ENCODE measurements at regions not wholly inside any gene's neighbourhood (a gene's known extent, or its start where the extent isn't known, plus 50 kb on each side); places are given as distances from the start of the nearest gene placed in this dataset.
"Not testable (repeated sequence)": the region's sequence is repeated elsewhere in the genome, so short reads cannot be mapped to it uniquely, and the experiment has no call there.

- DNase-seq, result no peak
Observed at GRCh38 chr1:219020846-219021245, 152.8 kb upstream of the LYPLAL1 start.

DNA sequence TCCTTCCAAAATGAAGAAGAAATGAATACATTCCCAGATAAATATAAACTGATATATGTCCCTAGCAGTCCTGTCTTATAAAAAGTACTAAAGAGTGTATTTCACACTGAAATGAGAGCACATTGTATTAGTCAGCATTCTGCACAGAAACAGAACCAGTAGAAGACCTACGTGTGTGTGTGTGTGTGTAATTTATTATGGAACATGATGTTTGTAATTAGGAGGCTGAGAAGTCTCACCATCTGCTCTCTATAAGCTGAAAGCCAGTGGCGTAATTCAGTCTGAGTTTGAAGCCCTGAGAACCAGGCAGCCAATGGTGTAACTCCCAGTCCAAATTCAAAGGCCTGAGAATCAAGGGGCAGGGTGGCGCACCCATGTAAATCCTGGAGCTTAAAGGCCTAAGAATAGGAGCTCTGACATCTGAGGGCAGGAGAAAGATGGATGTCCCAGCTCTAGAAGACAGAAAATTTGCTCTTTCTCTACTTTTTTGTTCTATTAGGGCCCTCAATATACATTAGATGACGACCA lies 146.5 kb upstream of the LYPLAL1 start:
- no peak for DNase-seq

DNA sequence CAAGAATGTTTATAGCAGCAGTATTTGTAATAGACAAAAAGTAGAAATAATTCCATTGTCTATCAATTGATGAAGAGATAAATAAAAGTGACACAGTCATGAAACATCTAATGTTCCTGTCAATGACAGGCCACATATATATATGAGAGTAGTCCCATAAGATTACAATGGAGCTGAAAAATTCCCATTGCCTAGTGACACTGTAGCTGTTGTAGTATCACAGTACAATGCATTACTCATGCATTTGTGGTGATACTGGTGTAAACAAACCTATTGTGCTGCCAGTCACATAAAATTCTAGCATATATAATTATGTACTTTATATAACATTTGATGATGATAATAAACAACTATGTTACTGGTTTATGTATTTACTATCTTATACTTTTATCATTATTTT lies 141.9 kb upstream of the LYPLAL1 start:
- DNase-seq, result no peak

GRCh38 chr1:219038398-219038797 lies 135.3 kb upstream of the LYPLAL1 start:
- no peak for DNase-seq

DNA sequence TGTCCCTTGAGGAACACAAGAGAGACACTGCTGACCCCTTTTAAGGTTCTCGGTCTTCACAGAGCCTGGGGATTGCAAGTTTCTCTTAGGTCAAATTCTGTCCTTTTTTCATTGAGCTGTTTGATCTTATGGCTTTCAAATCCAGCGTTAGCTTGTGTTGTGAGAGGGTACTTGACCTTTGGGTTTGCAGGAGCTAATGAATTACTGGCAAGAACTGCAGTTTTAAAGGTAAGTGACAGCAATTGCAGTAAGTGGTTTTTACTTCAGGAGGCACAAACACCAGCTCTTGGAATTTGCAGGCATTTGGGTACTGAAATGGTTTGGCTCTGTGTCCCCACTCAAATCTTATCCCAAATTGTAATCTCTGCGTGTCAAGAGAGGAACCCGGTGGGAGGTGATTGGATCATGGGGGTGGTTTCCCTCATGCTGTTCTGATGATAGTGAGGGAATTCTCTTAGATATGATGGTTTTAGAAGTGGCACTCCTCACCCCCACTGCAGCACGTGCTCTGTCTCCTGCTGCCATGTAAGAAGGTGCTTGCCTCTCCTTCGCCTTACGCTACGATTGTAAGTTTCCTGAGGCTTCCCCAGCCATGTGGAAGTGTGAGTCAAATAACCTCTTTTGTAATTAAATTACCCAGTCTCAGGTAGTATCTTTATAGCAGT lies 134.5 kb upstream of the LYPLAL1 start:
- no peak for DNase-seq

DNA sequence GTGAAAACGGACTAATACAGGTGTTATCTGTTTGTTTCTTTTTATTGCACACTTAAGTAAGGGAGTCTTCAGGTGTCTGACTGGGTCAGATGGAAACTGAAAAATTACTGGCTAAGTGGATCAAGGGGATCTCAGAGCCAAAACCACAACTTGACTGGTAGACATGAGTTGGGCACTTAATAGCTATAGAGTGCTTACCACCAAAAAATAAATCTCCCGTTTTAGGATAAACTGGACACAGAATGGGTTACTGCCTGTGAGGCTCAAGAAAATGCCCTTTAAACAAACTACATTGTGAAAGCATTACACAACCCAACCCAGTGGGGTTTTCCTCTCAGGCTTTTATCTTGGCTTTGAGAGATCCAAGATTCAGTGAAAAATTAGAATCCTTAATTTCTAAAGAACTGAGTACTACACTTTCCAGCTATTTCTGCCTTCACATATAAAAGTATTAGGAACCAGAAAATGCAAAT lies 134.0 kb upstream of the LYPLAL1 start:
- DNase-seq, result no peak

GRCh38 chr1:219040291-219040690 lies 133.4 kb upstream of the LYPLAL1 start:
- DNase-seq, result no peak

- no peak for DNase-seq
Observed at GRCh38 chr1:219041141-219041540, 132.5 kb upstream of the LYPLAL1 start.

- DNase-seq, result no peak
Observed at GRCh38 chr1:219041818-219042217, 131.9 kb upstream of the LYPLAL1 start.

GRCh38 chr1:219042769-219043168 lies 130.9 kb upstream of the LYPLAL1 start:
- no peak for DNase-seq

DNA sequence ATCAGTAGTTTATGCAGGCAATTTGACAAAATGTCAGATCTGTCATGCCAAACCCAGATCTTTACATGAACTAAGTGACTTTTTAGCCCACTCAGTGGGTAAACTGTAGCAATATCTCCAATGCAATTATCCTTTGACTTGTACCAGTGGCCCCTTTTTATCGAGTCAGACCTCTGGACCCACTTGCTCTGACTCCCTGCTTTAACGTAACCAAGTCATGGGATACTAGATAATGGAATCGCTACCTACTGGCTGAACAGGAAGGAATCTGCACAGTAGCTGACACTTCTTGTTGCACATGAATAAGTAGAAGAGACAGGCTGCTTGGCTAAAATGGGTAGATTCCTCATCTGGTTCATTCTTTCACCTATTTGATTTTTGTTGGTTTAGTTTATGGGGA lies 128.4 kb upstream of the LYPLAL1 start:
- DNase-seq, result no peak

DNA sequence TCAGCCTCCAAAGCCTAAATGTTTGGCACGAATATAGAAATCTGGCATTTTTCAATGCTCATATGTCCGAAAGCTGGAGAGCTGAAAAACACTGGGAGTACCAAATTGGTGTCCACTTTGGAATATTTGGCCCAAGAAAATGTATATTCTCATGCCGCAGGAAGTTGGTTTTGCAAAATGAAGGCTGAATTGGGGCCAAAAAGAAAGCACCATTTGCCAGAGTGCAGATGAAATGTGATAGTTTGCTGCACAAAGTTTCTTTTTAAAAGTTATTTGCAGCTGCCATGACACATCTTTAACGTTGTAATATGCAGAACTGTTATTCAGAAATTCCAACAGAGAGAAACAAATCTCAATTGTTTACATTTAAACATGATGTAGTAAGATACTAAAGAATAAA lies 124.2 kb upstream of the LYPLAL1 start:
- DNase-seq, result no peak

DNA sequence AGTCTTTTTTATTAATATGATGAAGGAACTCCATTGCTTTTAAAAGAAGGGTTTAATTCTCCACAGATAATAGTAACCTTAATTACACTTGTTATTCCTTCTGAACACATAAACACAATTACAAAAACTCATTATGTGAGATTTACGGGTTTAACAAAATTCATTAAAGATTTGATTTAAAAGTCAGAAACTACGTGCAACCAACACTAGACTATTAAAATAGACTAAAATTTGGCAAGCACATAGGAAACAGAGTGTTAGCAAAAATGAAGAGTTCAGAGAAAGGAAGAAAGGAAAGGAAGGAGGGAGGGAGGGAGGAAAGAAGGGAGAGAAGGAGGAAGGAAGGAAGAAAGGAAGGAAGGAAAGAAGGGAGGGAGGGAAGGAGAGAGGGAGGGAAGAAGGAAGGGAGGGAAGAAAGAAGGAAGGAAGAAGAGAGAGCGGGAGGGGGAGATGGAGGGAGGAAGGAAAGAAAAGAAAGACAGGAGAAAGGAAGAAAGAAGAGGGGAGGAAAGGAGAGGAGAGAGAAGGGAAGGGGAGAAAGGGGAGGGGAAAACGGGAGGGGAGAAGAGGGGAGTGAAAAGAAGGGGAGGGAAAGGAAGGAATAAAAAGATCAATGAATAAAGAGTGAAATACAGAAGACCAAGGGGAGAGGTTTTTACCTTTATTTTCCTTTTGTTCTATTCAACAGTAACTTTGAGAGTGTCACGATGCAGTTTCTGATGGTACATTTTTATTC lies 123.4 kb upstream of the LYPLAL1 start:
- DNase-seq, result no peak

DNA sequence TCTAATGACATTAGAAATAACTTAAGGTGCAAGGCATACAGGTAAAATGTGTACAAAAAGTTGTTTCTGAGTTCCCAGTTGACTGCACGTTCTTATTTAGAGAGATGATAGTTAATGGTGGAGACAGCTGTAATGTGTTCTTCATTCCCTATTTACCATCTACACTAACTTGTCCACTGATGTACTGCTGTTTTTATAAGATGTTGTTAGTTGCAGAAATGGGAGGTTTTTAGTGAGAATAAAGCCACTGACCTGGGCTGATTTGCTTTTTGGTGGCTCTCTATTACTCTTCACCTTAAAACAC lies 122.9 kb upstream of the LYPLAL1 start:
- no peak for DNase-seq

DNA sequence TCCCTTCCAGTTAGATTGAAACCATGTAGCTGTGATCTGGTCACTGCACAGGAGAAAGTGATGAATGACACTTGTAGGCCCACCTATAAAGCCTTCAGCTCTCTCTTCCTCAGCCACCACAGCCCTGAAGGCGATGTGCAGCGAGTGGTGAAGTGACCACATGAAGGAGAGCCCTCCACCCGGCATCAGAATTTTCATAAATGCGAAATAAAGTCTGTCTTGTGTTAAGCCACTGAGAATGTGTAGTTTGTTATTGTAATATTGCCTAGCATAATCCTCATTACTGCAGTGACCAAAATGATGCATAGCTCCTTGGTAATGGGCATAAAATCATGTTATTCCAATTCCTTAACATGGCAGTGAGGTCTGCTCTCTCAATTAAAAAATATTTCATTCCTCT lies 122.1 kb upstream of the LYPLAL1 start:
- no peak for DNase-seq

DNA sequence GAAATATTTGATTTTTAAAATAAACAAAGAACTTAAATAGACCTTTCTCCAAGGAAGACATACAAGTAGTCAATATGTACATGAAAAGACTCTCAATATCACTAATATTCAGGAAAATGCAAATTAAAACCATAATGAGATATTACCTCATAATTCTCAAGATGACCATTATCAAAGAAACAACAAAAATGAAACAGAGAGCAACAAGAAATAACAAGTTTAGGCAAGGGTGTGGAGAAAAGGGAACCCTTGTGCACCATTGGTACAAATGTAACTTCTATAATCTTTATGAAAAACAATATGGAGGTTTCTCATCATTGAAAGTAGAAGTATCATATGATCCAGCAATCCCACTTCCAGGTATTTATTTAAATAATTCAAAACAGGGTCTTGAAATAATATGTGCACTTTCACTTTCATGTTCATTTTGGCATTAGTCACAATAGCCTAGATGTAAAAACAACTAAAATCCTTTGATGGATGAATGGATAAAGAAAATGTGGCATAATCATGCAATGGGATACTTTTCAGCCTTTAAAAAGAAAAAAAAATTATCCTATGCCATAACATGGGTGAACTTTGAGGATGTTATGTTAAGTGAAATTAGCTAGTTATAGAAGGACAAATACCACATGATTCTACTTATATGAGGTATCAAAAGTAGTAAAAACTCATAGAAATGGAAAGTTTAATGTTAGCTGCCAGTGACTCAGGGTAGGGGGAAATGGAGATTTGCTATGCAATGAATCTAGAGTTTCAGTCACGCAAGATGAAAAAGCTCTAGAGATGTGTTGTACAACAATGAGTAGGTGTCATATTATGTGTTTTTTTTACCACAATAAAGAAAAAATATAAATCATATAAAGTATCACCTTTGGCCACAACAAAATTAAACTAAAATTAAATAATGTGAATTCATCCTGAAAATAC lies 114.5 kb upstream of the LYPLAL1 start:
- no peak for DNase-seq

- DNase-seq, result no peak
Observed at GRCh38 chr1:219060798-219061197, 112.9 kb upstream of the LYPLAL1 start.

DNA sequence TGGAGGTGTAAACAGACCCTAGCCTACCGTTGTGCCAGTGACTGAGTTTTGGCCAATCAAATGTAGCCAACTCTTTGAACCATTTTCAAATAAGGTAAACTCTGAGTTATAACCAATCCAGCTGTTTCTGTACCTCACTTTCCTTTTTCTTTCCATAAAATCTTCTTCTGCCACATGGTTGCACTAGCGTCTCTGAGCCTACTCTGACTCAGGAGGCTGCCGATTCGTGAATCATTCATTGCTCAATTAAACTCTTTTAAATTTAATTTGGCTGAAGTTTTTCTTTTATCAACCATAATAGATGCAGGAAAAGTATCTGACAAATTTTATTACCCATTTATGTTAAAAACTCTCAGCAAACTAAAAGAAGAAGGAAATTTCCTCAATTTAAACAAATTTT lies 111.5 kb upstream of the LYPLAL1 start:
- DNase-seq, result no peak

DNA sequence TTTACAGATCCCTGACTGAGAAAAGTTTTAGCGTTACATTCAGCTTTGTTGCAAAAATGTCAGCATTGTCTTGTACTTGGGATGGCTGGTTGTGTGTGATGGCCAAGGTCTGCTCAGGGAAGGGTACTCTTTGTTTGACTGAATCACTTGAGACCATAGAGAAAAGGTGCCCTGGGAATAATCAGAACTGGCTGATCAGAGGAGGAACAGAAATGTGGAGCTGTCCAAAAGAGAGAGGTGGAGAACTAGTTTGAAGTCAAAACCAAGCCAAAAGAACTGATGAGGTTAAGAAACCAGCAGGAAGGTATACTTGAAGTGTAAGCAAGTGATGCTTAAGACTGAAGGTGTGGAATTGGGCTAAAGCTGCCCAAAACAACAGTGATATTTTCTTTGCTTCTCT lies 107.6 kb upstream of the LYPLAL1 start:
- DNase-seq, result no peak

GRCh38 chr1:219066631-219067349 lies 106.9 kb upstream of the LYPLAL1 start:
- DNase-seq, result no peak

GRCh38 chr1:219067350-219067712 lies 106.3 kb upstream of the LYPLAL1 start:
- no peak for DNase-seq

DNA sequence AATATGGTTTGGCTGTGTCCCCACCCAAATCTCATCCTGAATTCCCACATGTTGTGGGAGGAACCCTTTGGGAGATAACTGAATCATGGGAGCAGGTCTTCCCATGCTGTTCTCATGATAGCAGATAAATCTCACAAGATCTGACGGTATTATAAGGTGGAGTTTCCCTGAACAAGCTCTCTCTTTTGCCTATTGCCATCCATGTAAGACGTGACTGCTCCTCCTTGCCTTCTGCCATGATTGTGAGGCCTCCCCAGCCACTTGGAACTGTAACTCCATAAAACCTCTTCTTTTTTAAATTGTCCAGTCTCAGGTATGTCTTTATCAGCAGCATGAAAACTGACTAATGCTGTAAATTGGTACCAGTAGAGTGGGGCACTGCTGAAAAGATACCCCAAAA lies 103.3 kb upstream of the LYPLAL1 start:
- not testable (repeated sequence) for DNase-seq

DNA sequence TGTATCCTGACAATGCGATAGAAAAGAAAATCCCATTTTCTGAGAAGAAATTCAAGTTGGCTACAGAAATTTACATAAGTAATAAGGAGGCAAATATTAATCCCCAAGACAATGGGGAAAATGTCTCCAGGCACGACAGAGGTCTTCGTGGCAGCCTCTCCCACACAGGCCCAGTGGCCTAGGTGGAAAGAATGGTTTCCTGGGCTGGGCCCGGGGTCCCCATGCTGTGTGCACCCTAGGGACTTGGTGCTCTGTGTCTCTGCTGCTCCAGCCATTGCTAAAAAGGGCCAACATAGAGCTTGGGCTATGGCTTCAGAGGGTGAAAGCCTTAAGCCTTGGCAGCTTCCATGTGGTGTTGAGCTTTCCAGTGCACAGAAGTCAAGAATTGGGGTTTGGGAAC lies 102.5 kb upstream of the LYPLAL1 start:
- DNase-seq, result no peak

Data from DMS79 (cell line).